SK-N-SH (cell line): ENCODE measurements at regions not wholly inside any gene's neighbourhood (a gene's known extent, or its start where the extent isn't known, plus 50 kb on each side); places are given as distances from the start of the nearest gene placed in this dataset.

Source experiments
- CTCF ChIA-PET: fragments of 300-600, 350-600 bp; formaldehyde crosslinking; extraction: SDS; loops from one replicate; lab custom pipeline; 2021; lab: Yijun Ruan, JAX
- POLR2A ChIA-PET: fragments of 350-600 bp; sonication (Branson Sonifier 250); formaldehyde crosslinking; extraction: SDS; loops from one replicate; lab custom pipeline; 2020; ENCODE audit warnings: antibody characterized with exemption, inconsistent platforms; lab: Yijun Ruan, JAX
- DNase-seq: peaks from one replicate; pipeline ENCODE4 v3.0.0; 2012
- H2AFZ ChIP-seq: fragments of 200-600 bp; sonication (generic); 2 replicates; pipeline ENCODE4 v1.8.1; 2016; ENCODE audit warnings: antibody characterized with exemption, mild to moderate bottlenecking, low read depth
- H3F3A ChIP-seq: fragments of 200-600 bp; sonication (generic); replicated peaks from 2 replicates; pipeline ENCODE3; 2016; ENCODE audit warnings: antibody characterized with exemption, mild to moderate bottlenecking; ENCODE audit not compliant: insufficient read depth
- H3K27ac ChIP-seq, 2 experiments: fragments of 200-500 bp in 1 of 2; fragments of 200-600 bp in 1 of 2; sonication (Bioruptor generic) in 1 of 2; sonication (generic), shearing (Covaris generic) in 1 of 2; 2 replicates each; pipeline versions ENCODE4 v1.5.1 to v1.6.1; 2014 to 2016; ENCODE audit warnings: low read depth in 2 of 2, inconsistent platforms in 1 of 2, low read length in 1 of 2, mild to moderate bottlenecking in 1 of 2, mixed read lengths in 1 of 2
- H3K27me3 ChIP-seq: fragments of 200-600 bp; sonication (generic), shearing (Covaris generic); 2 replicates; pipeline ENCODE4 v1.6.1; 2016; ENCODE audit warnings: mixed run types; ENCODE audit not compliant: insufficient read depth
- H3K36me3 ChIP-seq, 2 experiments: fragments of 200-500 bp in 1 of 2; fragments of 200-600 bp in 1 of 2; sonication (Bioruptor generic) in 1 of 2; sonication (generic) in 1 of 2; replicated peaks in 1 of 2; 2 replicates each; pipeline versions ENCODE3 to v1.5.1; 2014 to 2016; ENCODE audit warnings: low read length in 1 of 2, mild to moderate bottlenecking in 1 of 2; ENCODE audit not compliant: insufficient read depth in 2 of 2, control insufficient read depth in 1 of 2
- H3K4me1 ChIP-seq, 2 experiments: fragments of 200-500 bp in 1 of 2; fragments of 200-600 bp in 1 of 2; sonication (Bioruptor generic) in 1 of 2; sonication (generic), shearing (Covaris generic) in 1 of 2; 2 replicates each; pipeline versions ENCODE4 v1.5.1 to v1.6.1; 2014 to 2016; ENCODE audit warnings: low read depth in 1 of 2, low read length in 1 of 2, mixed run types in 1 of 2; ENCODE audit not compliant: insufficient read depth in 2 of 2, control insufficient read depth in 1 of 2
- H3K4me2 ChIP-seq: fragments of 200-600 bp; sonication (generic), shearing (Covaris generic); 2 replicates; pipeline ENCODE4 v1.6.1; 2017; ENCODE audit warnings: mixed run types
- H3K4me3 ChIP-seq, 2 experiments: fragments of 200-500 bp in 1 of 2; fragments of 200-600 bp in 1 of 2; sonication (Bioruptor generic) in 1 of 2; sonication (generic), shearing (Covaris generic) in 1 of 2; 2 replicates each; pipeline versions ENCODE4 v1.5.1 to v1.8.1; 2014 to 2016; ENCODE audit warnings: low read depth in 2 of 2, inconsistent platforms in 1 of 2, low read length in 1 of 2, mild to moderate bottlenecking in 1 of 2, mixed read lengths in 1 of 2, moderate library complexity in 1 of 2
- H3K79me2 ChIP-seq: fragments of 200-600 bp; sonication (generic); 2 replicates; pipeline ENCODE4 v1.8.1; 2017; ENCODE audit warnings: mild to moderate bottlenecking; ENCODE audit not compliant: insufficient read depth
- H3K9ac ChIP-seq: fragments of 200-600 bp; sonication (generic); 2 replicates; pipeline ENCODE4 v1.6.1; 2017; ENCODE audit warnings: mixed run types
- H3K9me2 ChIP-seq: fragments of 200-600 bp; sonication (generic); 2 replicates; pipeline ENCODE4 v1.6.1; 2017; ENCODE audit warnings: mixed run types
- H3K9me3 ChIP-seq: fragments of 200-600 bp; sonication (generic); 2 replicates; pipeline ENCODE4 v1.6.1; 2017; ENCODE audit warnings: mixed run types, mild to moderate bottlenecking, moderate library complexity
- H4K20me1 ChIP-seq: fragments of 200-600 bp; sonication (generic); 2 replicates; pipeline ENCODE4 v1.6.1; 2017; ENCODE audit warnings: mild to moderate bottlenecking, mixed run types; ENCODE audit not compliant: insufficient read depth
- CHD2 ChIP-seq: fragments of 150-350 bp; IDR thresholded peaks from 2 replicates; pipeline ENCODE4 v1.6.1; 2018; ENCODE audit warnings: low read length; ENCODE audit not compliant: partially characterized antibody
- EP300 ChIP-seq, 2 experiments: IDR thresholded peaks; 2 replicates each; pipeline versions ENCODE4 v1.4.0 to v1.6.1; 2012; ENCODE audit warnings: borderline replicate concordance in 1 of 2, low read depth in 1 of 2, low read length in 1 of 2
- EZH2phosphoT487 ChIP-seq: fragments of 200-600 bp; sonication (generic); IDR thresholded peaks from 2 replicates; pipeline ENCODE4 v1.6.1; 2017; ENCODE audit warnings: low read depth, mixed run types, mild to moderate bottlenecking, antibody characterized with exemption, moderate library complexity, borderline replicate concordance
- FOSL2 ChIP-seq: IDR thresholded peaks from 2 replicates; pipeline ENCODE4 v1.4.0; 2012; ENCODE audit warnings: low read depth, mild to moderate bottlenecking, moderate library complexity, borderline replicate concordance
- FOXJ3 ChIP-seq: sonication (generic); formaldehyde crosslinking; IDR thresholded peaks from 2 replicates; pipeline ENCODE4 v1.5.1; 2020; ENCODE audit warnings: mild to moderate bottlenecking, missing genetic modification reagents
- FOXM1 ChIP-seq: IDR thresholded peaks from 2 replicates; pipeline ENCODE4 v1.4.0; 2012; ENCODE audit warnings: low read depth, mild to moderate bottlenecking
- GATA2 ChIP-seq: sonication (generic); formaldehyde crosslinking; IDR thresholded peaks from 2 replicates; pipeline ENCODE4 v1.5.0; 2020; ENCODE audit warnings: mild to moderate bottlenecking, missing genetic modification reagents
- JUND ChIP-seq: IDR thresholded peaks from 2 replicates; pipeline ENCODE4 v1.4.0; 2012
- PBX3 ChIP-seq: IDR thresholded peaks from 2 replicates; pipeline ENCODE4; 2012
- POLR2AphosphoS5 ChIP-seq: IDR thresholded peaks from 2 replicates; pipeline ENCODE4 v1.6.1; 2012; ENCODE audit warnings: low read depth, low read length
- RAD21 ChIP-seq: IDR thresholded peaks from 2 replicates; pipeline ENCODE4 v1.6.1; 2012; ENCODE audit warnings: mild to moderate bottlenecking, low read length
- RCOR1 ChIP-seq: fragments of 150-350 bp; IDR thresholded peaks from 2 replicates; pipeline ENCODE4 v1.6.1; 2017; ENCODE audit warnings: antibody characterized with exemption, low read length
- REST ChIP-seq: IDR thresholded peaks from 2 replicates; pipeline ENCODE4 v1.6.1; 2012; ENCODE audit warnings: mild to moderate bottlenecking, low read depth, low read length, moderate library complexity
- RXRA ChIP-seq: IDR thresholded peaks from 2 replicates; pipeline ENCODE4 v1.4.0; 2012; ENCODE audit warnings: low read depth, mild to moderate bottlenecking, borderline replicate concordance
- SMC3 ChIP-seq: IDR thresholded peaks from 2 replicates; pipeline ENCODE4 v1.6.1; 2012; ENCODE audit warnings: low read depth, low read length, improper control_type of control experiment
- TEAD4 ChIP-seq: IDR thresholded peaks from 2 replicates; pipeline ENCODE4 v1.4.0; 2012; ENCODE audit warnings: mild to moderate bottlenecking, borderline replicate concordance; ENCODE audit not compliant: insufficient read depth
- YY1 ChIP-seq: IDR thresholded peaks from 2 replicates; pipeline ENCODE4 v1.4.0; 2012; ENCODE audit warnings: low read depth, mild to moderate bottlenecking
- ZBTB33 ChIP-seq: IDR thresholded peaks from 2 replicates; pipeline ENCODE4 v1.4.0; 2012; ENCODE audit warnings: low read depth, borderline replicate concordance
- WGBS: methylation state at CpG from one replicate; pipeline ENCODE4 v1.1.6; 2017; ENCODE audit warnings: low lambda C conversion rate; 5-methylcytosine and 5-hydroxymethylcytosine counted together
- TF ChIP-seq, protein P1 (sequence below): IDR thresholded peaks from 2 replicates; pipeline ENCODE4 v1.4.0; 2012; ENCODE audit warnings: low read depth, borderline replicate concordance
- TF ChIP-seq, protein P2 (sequence below): fragments of 200-600 bp; sonication (generic); IDR thresholded peaks from 2 replicates; pipeline ENCODE4 v1.6.1; 2017; ENCODE audit warnings: antibody characterized with exemption, mild to moderate bottlenecking, moderate library complexity

GRCh38 chr1:38142606-38143005 is 96.0 kb upstream of the POU3F1 start:
- Histone ChIP-seq H3K36me3 (no peaks in the 10 kb centered on the region), H3K79me2 (no peaks in the 10 kb centered on the region), H2AFZ (no peak overlapping the region), H3K9ac (no peak overlapping the region), H3K27ac (no peak overlapping the region), H3K4me3 (no peak overlapping the region), H4K20me1 (no peaks in the 10 kb centered on the region), H3K27me3 (peaks cover 20% of the 10 kb centered on the region), H3K9me2 (no peaks in the 10 kb centered on the region), H3K9me3 (no peaks in the 10 kb centered on the region), H3K4me2 (no peak overlapping the region), H3K4me1 (peaks cover 0 to 19% of the 10 kb centered on the region in 2 experiments; a peak in 1 of 4 replicates), H3F3A (no peaks in the 10 kb centered on the region)
- ChIA-PET POLR2A (no interaction called here), CTCF (interaction anchor here (1.2 kb wide), 1 partner anchor 52 kb away, joined by 3 read pairs; no protein-coding TSS in a partner anchor)
- no peak for TF ChIP-seq CHD2
- no peak for TF ChIP-seq JUND
- TF ChIP-seq ZBTB33 = no peak
- TF ChIP-seq YY1 = no peak
- no peak for TF ChIP-seq GATA2 (CRISPR knock-in tag)
- TF ChIP-seq EP300 (IDR thresholded peaks at IDR 0.05; ENCODE audit: borderline replicate concordance in 1 of 2, low read depth in 1 of 2, low read length in 1 of 2) = no peak
- no peak for TF ChIP-seq TEAD4
- no peak for TF ChIP-seq RCOR1
- TF ChIP-seq POLR2AphosphoS5 = no peak
- TF ChIP-seq REST = no peak
- no peak for TF ChIP-seq FOXJ3 (CRISPR knock-in tag)
- no peak for TF ChIP-seq RXRA
- TF ChIP-seq, protein P1, sequence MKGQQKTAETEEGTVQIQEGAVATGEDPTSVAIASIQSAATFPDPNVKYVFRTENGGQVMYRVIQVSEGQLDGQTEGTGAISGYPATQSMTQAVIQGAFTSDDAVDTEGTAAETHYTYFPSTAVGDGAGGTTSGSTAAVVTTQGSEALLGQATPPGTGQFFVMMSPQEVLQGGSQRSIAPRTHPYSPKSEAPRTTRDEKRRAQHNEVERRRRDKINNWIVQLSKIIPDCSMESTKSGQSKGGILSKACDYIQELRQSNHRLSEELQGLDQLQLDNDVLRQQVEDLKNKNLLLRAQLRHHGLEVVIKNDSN = no peak
- TF ChIP-seq EZH2phosphoT487 = no peak
- no peak for TF ChIP-seq RAD21
- no peak for TF ChIP-seq PBX3
- TF ChIP-seq SMC3 = no peak
- no peak for TF ChIP-seq FOSL2
- no peak for TF ChIP-seq FOXM1
- TF ChIP-seq, protein P2, sequence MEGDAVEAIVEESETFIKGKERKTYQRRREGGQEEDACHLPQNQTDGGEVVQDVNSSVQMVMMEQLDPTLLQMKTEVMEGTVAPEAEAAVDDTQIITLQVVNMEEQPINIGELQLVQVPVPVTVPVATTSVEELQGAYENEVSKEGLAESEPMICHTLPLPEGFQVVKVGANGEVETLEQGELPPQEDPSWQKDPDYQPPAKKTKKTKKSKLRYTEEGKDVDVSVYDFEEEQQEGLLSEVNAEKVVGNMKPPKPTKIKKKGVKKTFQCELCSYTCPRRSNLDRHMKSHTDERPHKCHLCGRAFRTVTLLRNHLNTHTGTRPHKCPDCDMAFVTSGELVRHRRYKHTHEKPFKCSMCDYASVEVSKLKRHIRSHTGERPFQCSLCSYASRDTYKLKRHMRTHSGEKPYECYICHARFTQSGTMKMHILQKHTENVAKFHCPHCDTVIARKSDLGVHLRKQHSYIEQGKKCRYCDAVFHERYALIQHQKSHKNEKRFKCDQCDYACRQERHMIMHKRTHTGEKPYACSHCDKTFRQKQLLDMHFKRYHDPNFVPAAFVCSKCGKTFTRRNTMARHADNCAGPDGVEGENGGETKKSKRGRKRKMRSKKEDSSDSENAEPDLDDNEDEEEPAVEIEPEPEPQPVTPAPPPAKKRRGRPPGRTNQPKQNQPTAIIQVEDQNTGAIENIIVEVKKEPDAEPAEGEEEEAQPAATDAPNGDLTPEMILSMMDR = no peak
- WGBS = 16% methylated on average over 2 of the region's 2 CpGs
- no peak for DNase-seq
